Kidney (tissue), 13 donors: ENCODE measurements at regions not wholly inside any gene's neighbourhood (a gene's known extent, or its start where the extent isn't known, plus 50 kb on each side); places are given as distances from the start of the nearest gene placed in this dataset.

Source experiments
- DNase-seq, 5 donors: peaks; one replicate each; pipeline ENCODE4 v3.0.0-alpha.2; 2013 to 2020
- FAIRE-seq: peaks from 2 replicates; lab custom pipeline; 2012; peaks lifted over from hg19 to GRCh38; lab: Jason Lieb, UNC
- H3K27ac ChIP-seq, 2 donors: one replicate each; pipeline ENCODE4 v1.7.0; 2013; ENCODE audit warnings: low read depth in 2 of 2, low read length in 2 of 2, inconsistent platforms in 1 of 2
- H3K27me3 ChIP-seq: one replicate; pipeline ENCODE4 v1.7.1; 2013; ENCODE audit warnings: low read length, inconsistent platforms; ENCODE audit not compliant: control insufficient read depth, insufficient read depth
- H3K36me3 ChIP-seq, 3 donors: one replicate each; pipeline versions ENCODE4 v1.7.0 to v1.7.1; 2013; ENCODE audit warnings: low read length in 3 of 3, control low read depth in 1 of 3, inconsistent platforms in 1 of 3; ENCODE audit not compliant: insufficient read depth in 3 of 3, control insufficient read depth in 2 of 3
- H3K4me1 ChIP-seq, 3 donors: one replicate each; pipeline versions ENCODE4 v1.7.0 to v1.7.1; 2013; ENCODE audit warnings: low read length in 3 of 3, inconsistent platforms in 1 of 3, low read depth in 1 of 3; ENCODE audit not compliant: control insufficient read depth in 2 of 3, insufficient read depth in 2 of 3
- H3K4me3 ChIP-seq, 3 donors: one replicate each; pipeline versions ENCODE4 v1.7.0 to v1.8.1; 2013; ENCODE audit warnings: low read length in 3 of 3, control low read depth in 1 of 3, inconsistent platforms in 1 of 3
- H3K9ac ChIP-seq, 3 donors: one replicate each; pipeline versions ENCODE4 v1.7.0 to v1.7.1; 2013; ENCODE audit warnings: low read length in 3 of 3, control low read depth in 1 of 3, inconsistent platforms in 1 of 3
- H3K9me3 ChIP-seq, 3 donors: one replicate each; pipeline versions ENCODE4 v1.7.0 to v1.7.1; 2013; ENCODE audit warnings: low read length in 3 of 3, control low read depth in 1 of 3, inconsistent platforms in 1 of 3; ENCODE audit not compliant: control insufficient read depth in 2 of 3, insufficient read depth in 1 of 3
- intact Hi-C: fragments of 100-400 bp; cut with DNase I; formaldehyde crosslinking; loops from one replicate; pipeline ENCODE4 v1.11.1; 2022
- TF ChIP-seq, protein P1 (sequence below): IDR thresholded peaks from 3 replicates; pipeline ENCODE4 v1.5.1; 2012; ENCODE audit warnings: mild to moderate bottlenecking, moderate library complexity, borderline replicate concordance; ENCODE audit not compliant: insufficient read depth; ENCODE audit errors: extremely low read depth
- donor health status: control.
- donor health status: control.
- donor health status: control.
- donor health status: control.
- donor health status: control.
- donor health status: DM: yes; HTN: yes; CAD: no.
- donor health status: Normal renal cell carcinoma (clear cell type).

GRCh38 chr3:145134738-145135137 is 1026.2 kb downstream of the PLOD2 start:
- intact Hi-C loops = no loop called here
- H3K27ac ChIP-seq = no peak overlapping the region
- TF ChIP-seq, protein P1, sequence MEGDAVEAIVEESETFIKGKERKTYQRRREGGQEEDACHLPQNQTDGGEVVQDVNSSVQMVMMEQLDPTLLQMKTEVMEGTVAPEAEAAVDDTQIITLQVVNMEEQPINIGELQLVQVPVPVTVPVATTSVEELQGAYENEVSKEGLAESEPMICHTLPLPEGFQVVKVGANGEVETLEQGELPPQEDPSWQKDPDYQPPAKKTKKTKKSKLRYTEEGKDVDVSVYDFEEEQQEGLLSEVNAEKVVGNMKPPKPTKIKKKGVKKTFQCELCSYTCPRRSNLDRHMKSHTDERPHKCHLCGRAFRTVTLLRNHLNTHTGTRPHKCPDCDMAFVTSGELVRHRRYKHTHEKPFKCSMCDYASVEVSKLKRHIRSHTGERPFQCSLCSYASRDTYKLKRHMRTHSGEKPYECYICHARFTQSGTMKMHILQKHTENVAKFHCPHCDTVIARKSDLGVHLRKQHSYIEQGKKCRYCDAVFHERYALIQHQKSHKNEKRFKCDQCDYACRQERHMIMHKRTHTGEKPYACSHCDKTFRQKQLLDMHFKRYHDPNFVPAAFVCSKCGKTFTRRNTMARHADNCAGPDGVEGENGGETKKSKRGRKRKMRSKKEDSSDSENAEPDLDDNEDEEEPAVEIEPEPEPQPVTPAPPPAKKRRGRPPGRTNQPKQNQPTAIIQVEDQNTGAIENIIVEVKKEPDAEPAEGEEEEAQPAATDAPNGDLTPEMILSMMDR = no peak
- no peak for DNase-seq
- H3K4me3 ChIP-seq = no peak overlapping the region
- H3K36me3 ChIP-seq = no peaks in the 10 kb centered on the region
- H3K9ac ChIP-seq = no peak overlapping the region
- H3K4me1 ChIP-seq = no peaks in the 10 kb centered on the region
- H3K27me3 ChIP-seq = no peaks in the 10 kb centered on the region
- H3K9me3 ChIP-seq = no peaks in the 10 kb centered on the region
- no peak for FAIRE-seq

GRCh38 chr3:145144361-145144760 is 1016.6 kb downstream of the PLOD2 start:
- Histone ChIP-seq H3K9ac (no peak overlapping the region), H3K4me3 (no peak overlapping the region), H3K36me3 (no peaks in the 10 kb centered on the region), H3K4me1 (no peaks in the 10 kb centered on the region), H3K9me3 (no peaks in the 10 kb centered on the region), H3K27me3 (no peaks in the 10 kb centered on the region), H3K27ac (no peak overlapping the region)
- TF ChIP-seq, protein P1 = no peak
- FAIRE-seq (no peak), DNase-seq (no peak)
- intact Hi-C loops = no loop called here

DNA sequence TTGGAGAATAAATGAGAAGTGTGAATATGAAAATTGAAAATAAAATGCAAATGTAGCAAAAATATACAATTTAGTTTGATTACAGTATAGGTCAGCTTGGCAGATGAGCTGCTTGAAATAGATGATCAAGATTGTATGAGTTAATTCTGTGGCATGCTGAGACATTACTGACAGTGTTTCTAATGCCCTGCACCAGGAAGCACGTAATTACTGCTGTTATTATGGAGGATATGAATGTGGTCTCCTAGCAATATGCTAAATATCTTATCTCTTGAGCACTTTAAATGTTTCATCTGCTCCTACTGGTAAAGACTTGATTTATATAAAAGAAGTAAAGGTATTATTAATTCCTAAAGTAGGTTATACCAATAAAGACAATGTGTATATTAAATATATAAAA is 1015.5 kb downstream of the PLOD2 start:
- TF ChIP-seq, protein P1 = no peak
- H3K4me3 ChIP-seq = no peak overlapping the region
- no peaks in the 10 kb centered on the region for H3K9me3 ChIP-seq
- no peak for DNase-seq
- FAIRE-seq = no peak
- no peak overlapping the region for H3K27ac ChIP-seq
- H3K4me1 ChIP-seq = no peaks in the 10 kb centered on the region
- H3K9ac ChIP-seq = no peak overlapping the region
- intact Hi-C loops = no loop called here
- no peaks in the 10 kb centered on the region for H3K36me3 ChIP-seq
- H3K27me3 ChIP-seq = no peaks in the 10 kb centered on the region

- no peak overlapping the region for H3K27ac ChIP-seq
- intact Hi-C loops = no loop called here
- no peak overlapping the region for H3K4me3 ChIP-seq
- FAIRE-seq = no peak
- DNase-seq = no peak
- H3K9me3 ChIP-seq = no peaks in the 10 kb centered on the region
- H3K27me3 ChIP-seq = no peaks in the 10 kb centered on the region
- H3K4me1 ChIP-seq = no peaks in the 10 kb centered on the region
- no peak overlapping the region for H3K9ac ChIP-seq
- TF ChIP-seq, protein P1 = no peak
- no peaks in the 10 kb centered on the region for H3K36me3 ChIP-seq
Measured at GRCh38 chr3:145159640-145160039, 1001.3 kb downstream of the PLOD2 start.
